Esophagus squamous epithelium (tissue), 5 donors: ENCODE measurements at regions not wholly inside any gene's neighbourhood (a gene's known extent, or its start where the extent isn't known, plus 50 kb on each side); places are given as distances from the start of the nearest gene placed in this dataset.

Source experiments
- DNase-seq: peaks from one replicate; lab custom pipeline; 2025; lab: John Stamatoyannopoulos, UW
- H3K27ac ChIP-seq, 4 donors: fragments of 200-600 bp; sonication (generic); one replicate each; pipeline ENCODE4 v1.5.1; 2016 to 2019; ENCODE audit warnings: mild to moderate bottlenecking in 1 of 4
- H3K27me3 ChIP-seq, 4 donors: fragments of 200-600 bp; sonication (generic); 1 replicate in 3 of 4; 2 replicates in 1 of 4; pipeline versions ENCODE4 v1.5.1 to v1.6.0; 2017 to 2021; ENCODE audit warnings: antibody characterized with exemption in 1 of 4
- H3K36me3 ChIP-seq, 3 donors: fragments of 200-600 bp; sonication (generic); one replicate each; pipeline ENCODE4 v1.5.1; 2016 to 2019
- H3K4me1 ChIP-seq, 3 donors: fragments of 200-600 bp; sonication (generic); one replicate each; pipeline ENCODE4 v1.5.1; 2017 to 2019
- H3K4me3 ChIP-seq, 4 donors: fragments of 200-600 bp; sonication (generic); 1 replicate in 3 of 4; 2 replicates in 1 of 4; pipeline ENCODE4 v1.5.1; 2016 to 2019; ENCODE audit warnings: mild to moderate bottlenecking in 2 of 4, moderate library complexity in 1 of 4
- H3K9me3 ChIP-seq, 3 donors: fragments of 200-600 bp; sonication (generic); one replicate each; pipeline ENCODE4 v1.5.1; 2016 to 2019
- CTCF ChIP-seq, 6 experiments: fragments of 450-650 bp in 4 of 6; fragments of 200-600 bp in 2 of 6; sonication (generic) in 2 of 6; IDR thresholded peaks; one replicate each; pipeline ENCODE4 v1.5.1; 2016 to 2019; ENCODE audit warnings: antibody characterized with exemption in 6 of 6, mild to moderate bottlenecking in 4 of 6, moderate library complexity in 4 of 6
- POLR2A ChIP-seq, 4 donors: fragments of 450-650 bp; IDR thresholded peaks; one replicate each; pipeline ENCODE4 v1.6.1; 2017; ENCODE audit warnings: antibody characterized with exemption in 4 of 4, mild to moderate bottlenecking in 4 of 4, moderate library complexity in 3 of 4
- WGBS, 2 donors: methylation state at CpG; one replicate each; pipeline ENCODE4 v1.1.5; 2018; 5-methylcytosine and 5-hydroxymethylcytosine counted together
- intact Hi-C: fragments of 100-400 bp; cut with DNase I; formaldehyde crosslinking; loops from one replicate; pipeline ENCODE4 v1.15.0; 2022
- donor health status: DM: yes; HTN: yes; CAD: no.

- Histone ChIP-seq H3K4me1 (peaks cover 0 to 14% (median 0%) of the 10 kb centered on the region in 3 donors), H3K27me3 (no peaks in the 10 kb centered on the region), H3K36me3 (no peaks in the 10 kb centered on the region), H3K9me3 (no peaks in the 10 kb centered on the region), H3K4me3 (no peak overlapping the region), H3K27ac (no peak overlapping the region)
- no peak for DNase-seq
- WGBS, 2 donors: 51 to 86% methylated on average over 6 to 7 of the region's 11 CpGs
- intact Hi-C loops: no loop called here
- no peak for TF ChIP-seq POLR2A (IDR thresholded peaks at IDR 0.05)
- no peak for TF ChIP-seq CTCF (IDR thresholded peaks at IDR 0.05)
Measured at GRCh38 chr6:14665827-14666724, 548.5 kb downstream of the CD83 start.

GRCh38 chr6:14670806-14671205 is 553.2 kb downstream of the CD83 start:
- intact Hi-C loops: no loop called here
- Histone ChIP-seq H3K9me3 (no peaks in the 10 kb centered on the region), H3K36me3 (no peaks in the 10 kb centered on the region), H3K4me3 (no peak overlapping the region), H3K27me3 (no peaks in the 10 kb centered on the region), H3K4me1 (peaks cover 0 to 18% (median 0%) of the 10 kb centered on the region in 3 donors), H3K27ac (no peak overlapping the region)
- WGBS, 2 donors: 51 to 63% methylated on average over 7 of the region's 7 CpGs
- no peak for DNase-seq
- TF ChIP-seq POLR2A (IDR thresholded peaks at IDR 0.05): no peak
- no peak for TF ChIP-seq CTCF (IDR thresholded peaks at IDR 0.05)

GRCh38 chr6:14671261-14671681 is 553.7 kb downstream of the CD83 start:
- peaks cover 0 to 18% (median 0%) of the 10 kb centered on the region in 3 donors for H3K4me1 ChIP-seq
- no peaks in the 10 kb centered on the region for H3K9me3 ChIP-seq
- WGBS, 2 donors: 33 to 63% methylated on average over 1 of the region's 1 CpG
- no peaks in the 10 kb centered on the region for H3K36me3 ChIP-seq
- no peak for DNase-seq
- intact Hi-C loops: no loop called here
- H3K27ac ChIP-seq: no peak overlapping the region
- no peaks in the 10 kb centered on the region for H3K27me3 ChIP-seq
- no peak for TF ChIP-seq CTCF (IDR thresholded peaks at IDR 0.05)
- TF ChIP-seq POLR2A (IDR thresholded peaks at IDR 0.05): no peak
- H3K4me3 ChIP-seq: no peak overlapping the region

GRCh38 chr6:14671937-14672336 is 554.4 kb downstream of the CD83 start:
- Histone ChIP-seq H3K36me3 (no peaks in the 10 kb centered on the region), H3K4me3 (no peak overlapping the region), H3K4me1 (peaks cover 0 to 18% (median 0%) of the 10 kb centered on the region in 3 donors), H3K27me3 (no peaks in the 10 kb centered on the region), H3K9me3 (no peaks in the 10 kb centered on the region), H3K27ac (no peak overlapping the region)
- DNase-seq: no peak
- intact Hi-C loops: no loop called here
- TF ChIP-seq POLR2A (IDR thresholded peaks at IDR 0.05) (no peak), CTCF (IDR thresholded peaks at IDR 0.05) (no peak)
- WGBS, 2 donors: 67 to 69% methylated on average over 1 of the region's 1 CpG

- Histone ChIP-seq H3K9me3 (no peaks in the 10 kb centered on the region), H3K36me3 (no peaks in the 10 kb centered on the region), H3K4me3 (no peak overlapping the region), H3K27ac (no peak overlapping the region), H3K27me3 (no peaks in the 10 kb centered on the region), H3K4me1 (peaks cover 0 to 18% (median 0%) of the 10 kb centered on the region in 3 donors)
- no peak for DNase-seq
- TF ChIP-seq POLR2A (IDR thresholded peaks at IDR 0.05): no peak
- no peak for TF ChIP-seq CTCF (IDR thresholded peaks at IDR 0.05)
- WGBS, 2 donors: 77 to 90% methylated on average over 2 of the region's 2 CpGs
- intact Hi-C loops: no loop called here
Measured at GRCh38 chr6:14673201-14673600, 555.6 kb downstream of the CD83 start.
